DMS53 (cell line): ENCODE measurements at regions not wholly inside any gene's neighbourhood (a gene's known extent, or its start where the extent isn't known, plus 50 kb on each side); places are given as distances from the start of the nearest gene placed in this dataset.
A peak's percentile ranks its signal among the peaks of the same experiment; 100 is the strongest.

ENCODE experiments used
- DNase-seq: peaks from one replicate; lab custom pipeline; 2025; lab: John Stamatoyannopoulos, UW

DNA sequence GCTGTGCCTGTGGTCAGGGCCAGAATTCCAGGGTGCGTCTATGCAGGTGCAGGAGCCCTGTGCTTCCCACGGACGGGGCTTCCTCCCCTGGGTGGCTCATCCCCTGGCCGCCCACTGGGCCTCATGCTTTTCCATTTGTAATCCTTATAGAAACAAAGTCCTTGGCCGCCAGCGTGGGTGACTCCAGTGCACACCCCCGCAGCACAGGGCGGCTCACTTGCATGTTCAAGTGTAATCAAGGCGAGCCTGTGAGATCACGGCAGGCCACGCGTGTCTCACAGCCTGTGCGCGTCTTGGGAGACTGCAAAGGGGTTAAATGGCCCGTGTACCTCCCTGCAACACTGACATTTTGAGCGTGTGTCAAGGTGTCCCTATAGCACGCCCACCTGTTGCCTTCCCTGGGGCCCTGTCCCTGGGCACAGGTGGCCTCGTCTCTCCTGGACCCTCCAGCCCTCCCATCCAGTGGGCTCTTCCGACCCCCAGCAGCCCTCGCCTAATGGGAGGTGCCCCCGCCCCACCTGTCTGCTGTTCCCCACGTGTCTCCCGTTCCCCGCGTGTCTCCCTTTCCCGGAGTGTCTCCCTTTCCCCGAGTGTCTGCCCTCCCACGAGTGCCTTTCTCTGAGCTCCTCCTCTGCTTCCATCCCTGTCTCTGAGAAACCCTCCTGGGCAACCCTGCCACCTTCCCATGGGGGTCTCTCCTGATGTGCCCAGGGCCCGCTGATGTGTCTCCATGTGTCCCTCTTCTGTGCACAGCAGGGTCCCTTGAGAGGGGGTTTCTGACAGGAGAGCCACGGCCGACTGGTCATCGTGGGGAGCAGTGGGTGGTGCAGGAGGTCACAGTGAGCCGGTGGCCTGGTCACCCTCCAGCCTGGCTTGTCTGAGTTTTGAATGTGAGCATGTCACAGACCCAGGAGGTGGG lies 1215.3 kb downstream of the BRD1 start:
- DNase-seq: no peak

GRCh38 chr22:48609279-48609865 lies 1218.3 kb downstream of the BRD1 start:
- no peak for DNase-seq

DNA sequence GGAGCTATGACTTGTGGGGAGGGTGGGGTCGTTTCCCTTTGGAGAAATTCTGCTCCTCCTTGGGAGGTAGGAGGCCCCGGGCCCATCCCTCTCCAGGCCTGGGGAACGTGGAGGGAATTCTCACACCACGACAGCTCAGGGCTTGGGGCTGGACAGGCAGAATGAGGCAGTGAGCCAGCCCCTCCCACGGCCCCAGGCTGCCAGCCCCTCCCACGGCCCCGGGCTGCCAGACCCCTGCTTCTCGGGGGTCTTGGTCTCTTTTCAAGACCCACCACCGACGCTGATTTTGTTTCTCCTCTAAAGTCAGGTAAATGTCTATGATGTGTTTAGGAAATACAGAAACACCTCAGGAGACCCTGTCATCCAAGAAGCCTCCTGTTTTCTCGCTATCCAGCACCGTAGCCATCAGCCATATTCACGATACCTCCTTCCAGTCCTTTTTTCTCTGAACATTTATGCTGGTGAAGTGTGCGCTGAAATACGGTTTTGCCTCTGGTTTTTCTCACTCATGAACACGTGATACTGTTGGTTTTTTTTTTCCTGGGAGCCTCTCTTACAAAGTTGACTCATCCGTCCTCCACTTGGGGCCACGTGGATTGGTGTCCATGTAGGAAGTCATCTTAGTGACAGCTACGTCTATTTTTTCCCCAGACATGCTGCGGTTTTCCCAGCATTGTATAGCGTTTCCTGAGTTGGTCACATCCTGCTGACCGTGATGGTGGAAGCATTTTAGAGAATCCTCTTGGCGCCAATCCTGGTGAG lies 1219.6 kb downstream of the BRD1 start:
- no peak for DNase-seq

DNA sequence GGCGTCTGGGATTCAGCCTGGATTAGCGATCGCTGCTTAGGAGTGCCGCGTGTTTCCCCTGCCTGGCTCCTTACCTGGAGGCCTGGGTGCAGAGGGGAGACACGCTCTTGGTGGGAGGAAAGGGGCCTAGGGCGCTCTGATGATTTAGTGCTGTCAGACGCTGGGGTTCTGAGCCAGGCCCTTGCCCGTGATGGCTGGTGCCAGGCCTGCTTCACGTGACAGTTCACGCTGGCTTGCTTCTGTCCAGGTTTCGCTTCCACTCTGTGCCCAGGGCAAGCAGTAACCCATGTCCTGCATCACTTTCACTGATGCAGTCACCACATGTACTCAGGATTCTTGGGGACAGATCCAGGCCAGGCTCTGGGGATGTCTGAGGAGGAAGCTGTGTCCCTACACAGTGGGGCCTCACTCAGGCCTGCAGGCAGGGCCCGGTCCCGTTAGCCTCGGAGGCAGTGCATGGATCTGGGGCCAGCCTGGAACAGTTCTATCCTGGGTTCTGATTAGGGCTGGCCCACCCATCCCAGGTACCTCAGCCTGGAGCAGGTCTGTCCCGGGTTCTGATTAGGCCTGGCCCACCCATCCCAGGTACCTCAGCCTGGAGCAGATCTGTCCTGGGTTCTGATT lies 1220.9 kb downstream of the BRD1 start:
- DNase-seq: no peak

DNA sequence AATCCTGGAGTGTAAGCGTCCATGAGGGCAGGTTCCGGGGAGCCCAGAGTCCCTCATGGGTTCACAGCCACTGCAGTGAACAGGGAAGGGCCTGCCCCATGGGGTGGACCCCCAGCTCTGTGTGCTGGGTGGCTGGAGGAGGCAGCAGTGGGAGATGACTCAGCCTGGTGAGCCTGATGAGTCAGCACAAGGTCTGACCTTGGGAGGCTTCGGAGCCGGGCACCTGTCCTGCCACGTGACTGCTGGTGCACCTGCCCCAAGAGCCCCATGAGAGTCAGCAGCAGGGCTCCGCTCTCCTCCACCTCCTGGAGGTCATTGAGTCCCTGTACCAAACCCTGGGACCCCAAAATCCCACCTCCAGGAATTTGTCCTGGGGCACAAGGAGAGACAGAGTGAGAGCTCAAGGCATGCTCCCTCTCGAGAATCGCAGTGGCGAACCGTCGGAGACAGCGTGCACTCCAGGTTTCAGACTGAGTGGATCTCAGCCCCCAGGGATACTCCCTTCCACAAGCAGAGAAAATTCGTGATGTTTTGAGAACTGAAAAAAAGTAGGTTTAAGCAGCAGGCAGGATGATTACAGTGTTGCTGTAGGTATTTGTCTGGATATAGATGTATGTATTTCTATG lies 1221.7 kb downstream of the BRD1 start:
- DNase-seq: peak; percentile 14

- no peak for DNase-seq
These were observed 1222.5 kb downstream of the BRD1 start for GRCh38 chr22:48605125-48605524.

DNA sequence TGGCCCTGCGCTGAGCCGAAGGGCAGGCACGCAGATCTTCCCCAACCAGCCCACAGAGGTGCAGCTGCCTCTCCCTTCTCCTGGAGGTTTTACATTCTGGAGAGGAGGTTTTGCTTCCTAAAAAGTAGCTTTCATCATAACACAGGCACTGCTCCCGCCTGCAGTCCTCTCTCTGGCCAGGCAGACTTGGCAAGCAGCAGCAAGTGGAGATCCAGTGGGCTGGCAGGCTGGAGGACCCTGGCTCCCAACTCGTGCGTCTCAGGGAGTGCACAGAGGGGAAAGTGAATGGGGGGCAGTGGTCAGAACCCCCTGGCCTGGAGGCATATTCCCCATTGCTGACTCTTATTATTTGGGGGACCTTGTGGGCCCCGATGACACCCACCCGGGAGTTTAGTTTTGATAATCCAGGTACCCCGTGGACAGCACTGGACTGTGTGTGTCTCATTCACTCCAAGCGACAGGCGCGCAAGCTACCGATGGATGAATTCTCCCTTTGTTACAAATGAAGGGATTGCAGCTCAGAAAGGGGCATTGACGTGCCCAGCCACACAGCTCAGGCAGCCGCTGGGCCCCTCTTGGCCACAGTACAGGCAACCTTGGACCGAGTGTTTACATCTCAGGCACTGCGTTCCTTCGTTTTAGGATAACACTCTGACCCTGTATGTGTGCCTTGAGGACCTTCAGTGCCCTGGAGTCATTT lies 1223.9 kb downstream of the BRD1 start:
- no peak for DNase-seq

GRCh38 chr22:48602805-48603518 lies 1224.7 kb downstream of the BRD1 start:
- no peak for DNase-seq

GRCh38 chr22:48600681-48601080 lies 1227.0 kb downstream of the BRD1 start:
- no peak for DNase-seq

DNA sequence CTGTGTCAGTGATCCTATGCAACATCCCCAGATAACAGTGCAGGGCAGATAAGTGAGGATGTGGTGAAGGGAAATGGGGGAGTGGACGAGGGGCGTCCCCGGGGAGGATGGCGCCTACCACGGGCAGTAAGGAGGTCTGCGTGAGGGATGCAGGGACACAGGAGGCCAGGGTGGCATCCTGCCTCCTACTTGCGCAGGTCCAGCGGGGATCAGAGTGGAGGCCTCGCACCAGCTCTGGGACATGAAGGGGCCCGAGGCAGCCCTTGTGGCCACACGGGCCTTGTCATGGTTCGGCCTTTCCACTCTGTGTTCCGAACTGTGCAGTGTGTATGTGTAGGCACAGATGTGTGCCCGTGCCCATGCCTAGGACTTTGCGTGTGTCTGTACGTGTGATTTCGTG lies 1227.5 kb downstream of the BRD1 start:
- no peak for DNase-seq

DNA sequence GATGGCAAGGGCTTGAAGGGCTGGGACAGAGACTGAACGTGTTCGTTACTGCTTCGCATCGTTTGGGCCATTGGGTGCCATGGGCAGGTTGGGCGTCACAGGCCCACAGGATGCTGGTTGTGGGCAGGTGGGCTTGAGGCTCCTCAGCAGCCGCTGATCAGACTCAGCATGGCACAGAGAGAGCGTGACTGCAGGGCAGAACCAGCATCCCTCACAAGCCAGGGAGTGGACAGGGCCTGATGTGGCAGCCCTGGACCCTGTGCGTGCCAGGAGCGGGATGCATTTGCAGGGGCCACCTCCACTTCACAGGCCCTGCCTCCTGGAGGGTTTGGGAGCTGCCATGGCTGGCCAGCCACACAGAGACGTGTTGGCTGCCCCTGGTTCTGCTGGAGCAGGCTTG lies 1228.3 kb downstream of the BRD1 start:
- no peak for DNase-seq

- DNase-seq: no peak
These were observed 1231.4 kb downstream of the BRD1 start for GRCh38 chr22:48596111-48596850.

- no peak for DNase-seq
These were observed 1232.2 kb downstream of the BRD1 start for GRCh38 chr22:48595511-48595905.

DNA sequence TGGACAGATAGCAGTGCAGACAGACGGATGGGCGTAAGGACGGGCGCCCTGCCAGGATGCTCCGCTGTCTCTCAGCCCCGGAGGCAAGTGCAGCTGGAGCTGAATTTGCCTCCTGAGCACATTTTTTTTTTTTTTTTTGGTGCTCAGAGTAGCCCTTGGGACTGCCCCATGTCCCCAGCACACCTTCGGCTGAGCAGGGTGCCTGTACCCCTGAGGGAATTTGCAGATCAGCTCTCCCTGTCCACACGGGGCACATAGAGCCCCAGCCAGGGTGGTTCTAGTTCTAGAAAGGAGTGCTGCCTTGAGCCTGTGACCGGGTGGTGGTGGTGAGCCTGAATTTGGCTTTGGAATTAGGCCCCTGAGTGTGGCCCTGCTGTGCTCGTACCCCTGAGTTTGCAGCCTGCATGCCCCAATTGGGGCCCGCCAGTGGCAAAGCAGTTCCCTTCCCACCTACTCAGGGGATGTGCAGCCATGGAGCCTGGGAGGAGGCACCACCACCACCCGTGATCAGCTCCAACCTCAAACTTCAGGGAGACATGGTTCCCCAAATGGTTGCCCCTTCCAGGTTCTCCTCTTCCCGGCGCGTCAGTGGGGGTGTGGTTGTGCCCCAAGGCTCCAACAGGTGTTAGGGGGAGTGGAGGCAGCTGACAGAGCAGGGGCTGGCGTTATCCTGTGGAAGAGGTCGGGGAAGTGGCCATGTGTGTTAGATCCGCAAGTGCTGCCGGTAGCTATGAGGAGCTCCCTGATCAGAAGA lies 1232.7 kb downstream of the BRD1 start:
- no peak for DNase-seq

- DNase-seq: no peak
These were observed 1233.5 kb downstream of the BRD1 start for GRCh38 chr22:48594016-48594756.

- DNase-seq: no peak
These were observed 1234.1 kb downstream of the BRD1 start for GRCh38 chr22:48593551-48593950.

DNA sequence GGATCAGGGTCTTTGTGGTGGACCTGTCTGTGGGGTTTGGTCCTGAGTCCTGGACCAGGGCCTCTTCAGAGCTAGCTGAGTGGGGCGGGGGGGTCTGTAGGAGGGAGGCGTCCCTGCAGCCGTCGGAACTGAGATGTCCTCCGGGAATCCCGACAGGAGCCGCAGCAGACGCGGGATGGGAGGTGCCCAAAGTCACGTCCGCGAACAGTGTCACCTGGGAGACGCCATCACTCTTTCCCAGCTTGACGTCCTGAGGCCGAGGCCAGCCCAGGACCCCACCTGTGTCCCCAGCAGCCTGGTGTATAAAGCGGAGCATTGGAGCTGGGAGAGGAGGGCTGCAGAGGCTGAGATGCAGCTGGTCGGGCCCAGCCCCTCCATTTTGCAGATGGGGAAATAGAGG lies 1234.7 kb downstream of the BRD1 start:
- DNase-seq: no peak

GRCh38 chr22:48592488-48592887 lies 1235.2 kb downstream of the BRD1 start:
- no peak for DNase-seq

DNA sequence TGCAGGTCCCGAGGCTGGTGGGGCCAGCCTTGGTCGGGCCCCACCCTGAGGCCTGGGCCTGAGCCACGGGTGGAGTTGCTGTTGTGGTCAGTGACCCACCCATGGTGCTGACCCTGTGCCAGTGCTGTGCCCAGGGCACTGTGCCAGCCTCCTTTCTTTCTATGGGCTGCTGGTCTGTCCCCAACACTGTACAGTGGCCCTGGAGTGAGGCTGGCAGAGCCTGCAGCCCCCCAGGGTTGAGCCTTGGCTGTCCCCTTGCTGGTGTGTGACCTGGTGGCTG lies 1235.7 kb downstream of the BRD1 start:
- no peak for DNase-seq
